ENCODE measurements at regions not wholly inside any gene's neighbourhood (a gene's known extent, or its start where the extent isn't known, plus 50 kb on each side); places are given as distances from the start of the nearest gene placed in this dataset.

DNA sequence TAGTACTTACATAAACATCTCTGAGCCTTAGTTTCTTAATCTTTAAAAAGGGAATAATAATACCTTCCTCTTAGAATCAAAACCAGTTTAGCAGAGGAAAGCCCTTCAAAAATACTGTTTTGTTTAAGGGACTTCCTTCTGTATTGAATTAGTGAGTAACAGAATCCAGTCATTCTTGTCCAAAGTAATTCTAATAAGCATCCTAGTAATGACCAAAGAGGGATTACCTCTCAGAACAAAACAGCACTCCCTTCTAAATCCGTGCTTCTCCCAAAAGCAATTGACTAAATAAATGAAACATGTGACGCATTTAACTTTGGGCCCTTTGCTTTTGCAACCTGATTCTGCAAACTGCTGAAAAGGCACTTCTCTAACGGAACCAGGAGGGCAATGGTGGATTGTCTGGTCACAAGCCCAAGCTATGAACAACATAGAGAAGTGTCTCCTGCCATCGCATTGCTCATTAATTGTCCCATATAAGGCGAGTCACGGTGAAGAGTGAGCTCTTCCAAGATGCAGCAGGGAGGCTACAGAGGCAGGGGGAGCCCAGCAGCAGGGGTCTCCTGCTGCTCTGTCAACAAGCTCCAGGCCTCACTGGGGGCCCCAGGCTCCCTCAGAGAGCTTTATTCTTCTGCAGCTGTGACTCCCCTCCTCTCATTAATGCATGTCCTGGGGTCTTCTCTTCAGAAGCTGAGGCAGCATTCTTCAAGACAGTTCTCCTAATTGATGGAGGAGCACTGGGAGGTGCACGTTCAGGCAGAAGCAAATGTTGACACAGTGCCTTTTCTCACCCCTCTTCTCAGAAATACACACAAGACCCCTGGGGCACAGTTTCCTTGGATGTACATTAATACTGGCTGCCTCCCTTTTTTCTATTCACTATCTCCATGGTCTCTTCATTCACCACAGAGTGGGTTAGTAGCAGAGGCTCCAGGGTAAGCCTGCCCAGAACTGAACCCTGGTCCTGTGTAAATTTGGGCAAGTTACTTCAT, 419.6 kb upstream of the RASGEF1B start:
- TF ChIP-seq POLR2AphosphoS5 (IDR thresholded peaks at IDR 0.05) (no peak), POLR2A (IDR thresholded peaks at IDR 0.05) (no peak), EP300 (IDR thresholded peaks at IDR 0.05) (no peak)
- TF ChIP-seq, protein P1, sequence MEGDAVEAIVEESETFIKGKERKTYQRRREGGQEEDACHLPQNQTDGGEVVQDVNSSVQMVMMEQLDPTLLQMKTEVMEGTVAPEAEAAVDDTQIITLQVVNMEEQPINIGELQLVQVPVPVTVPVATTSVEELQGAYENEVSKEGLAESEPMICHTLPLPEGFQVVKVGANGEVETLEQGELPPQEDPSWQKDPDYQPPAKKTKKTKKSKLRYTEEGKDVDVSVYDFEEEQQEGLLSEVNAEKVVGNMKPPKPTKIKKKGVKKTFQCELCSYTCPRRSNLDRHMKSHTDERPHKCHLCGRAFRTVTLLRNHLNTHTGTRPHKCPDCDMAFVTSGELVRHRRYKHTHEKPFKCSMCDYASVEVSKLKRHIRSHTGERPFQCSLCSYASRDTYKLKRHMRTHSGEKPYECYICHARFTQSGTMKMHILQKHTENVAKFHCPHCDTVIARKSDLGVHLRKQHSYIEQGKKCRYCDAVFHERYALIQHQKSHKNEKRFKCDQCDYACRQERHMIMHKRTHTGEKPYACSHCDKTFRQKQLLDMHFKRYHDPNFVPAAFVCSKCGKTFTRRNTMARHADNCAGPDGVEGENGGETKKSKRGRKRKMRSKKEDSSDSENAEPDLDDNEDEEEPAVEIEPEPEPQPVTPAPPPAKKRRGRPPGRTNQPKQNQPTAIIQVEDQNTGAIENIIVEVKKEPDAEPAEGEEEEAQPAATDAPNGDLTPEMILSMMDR (IDR thresholded peaks at IDR 0.05): no peak
- Histone ChIP-seq H3K27me3 (peaks cover 0 to 3% (median 0%) of the 10 kb centered on the region in 3 donors), H3K36me3 (no peaks in the 10 kb centered on the region), H3K4me3 (no peak overlapping the region), H3K4me1 (no peaks in the 10 kb centered on the region), H3K27ac (no peak overlapping the region), H3K9me3 (peaks cover 0 to 5% (median 0%) of the 10 kb centered on the region in 4 donors)
- intact Hi-C loops (cut with DNase I; ENCODE audit: low total_unique reads): no loop called here
- 50 to 65% (median 53%) methylated on average over 5 to 7 of the region's 7 CpGs for WGBS, 5 donors
- DNase-seq: no peak

DNA sequence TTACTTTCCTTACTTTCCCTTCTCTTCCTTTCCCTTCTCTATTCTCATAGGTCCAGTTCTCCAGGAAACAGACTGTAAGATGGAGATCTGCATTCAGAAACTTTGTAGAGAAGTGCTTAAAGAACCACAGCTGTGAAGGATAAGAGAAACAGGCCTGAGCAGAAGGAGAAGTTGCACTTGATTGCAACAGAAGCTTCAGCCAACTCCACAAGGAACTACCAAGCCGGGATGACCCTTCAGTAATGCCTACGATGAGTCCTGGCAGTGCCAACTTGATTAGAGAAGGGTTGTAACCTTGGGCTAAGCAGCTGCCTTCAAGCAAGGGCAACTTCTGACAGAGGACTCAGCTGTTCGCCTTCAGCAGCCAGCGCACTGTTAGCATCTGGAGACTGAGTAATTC, 413.3 kb upstream of the RASGEF1B start:
- DNase-seq: no peak
- Histone ChIP-seq H3K4me1 (no peaks in the 10 kb centered on the region), H3K4me3 (no peak overlapping the region), H3K27me3 (no peaks in the 10 kb centered on the region), H3K9me3 (peaks cover 0 to 6% (median 0%) of the 10 kb centered on the region in 4 donors), H3K36me3 (no peaks in the 10 kb centered on the region), H3K27ac (no peak overlapping the region)
- TF ChIP-seq POLR2AphosphoS5 (IDR thresholded peaks at IDR 0.05): no peak
- no peak for TF ChIP-seq EP300 (IDR thresholded peaks at IDR 0.05)
- no peak for TF ChIP-seq POLR2A (IDR thresholded peaks at IDR 0.05)
- TF ChIP-seq, protein P1 (IDR thresholded peaks at IDR 0.05): no peak
- intact Hi-C loops (cut with DNase I; ENCODE audit: low total_unique reads): no loop called here
- 82 to 93% (median 87%) methylated on average over 4 of the region's 4 CpGs for WGBS, 5 donors

DNA sequence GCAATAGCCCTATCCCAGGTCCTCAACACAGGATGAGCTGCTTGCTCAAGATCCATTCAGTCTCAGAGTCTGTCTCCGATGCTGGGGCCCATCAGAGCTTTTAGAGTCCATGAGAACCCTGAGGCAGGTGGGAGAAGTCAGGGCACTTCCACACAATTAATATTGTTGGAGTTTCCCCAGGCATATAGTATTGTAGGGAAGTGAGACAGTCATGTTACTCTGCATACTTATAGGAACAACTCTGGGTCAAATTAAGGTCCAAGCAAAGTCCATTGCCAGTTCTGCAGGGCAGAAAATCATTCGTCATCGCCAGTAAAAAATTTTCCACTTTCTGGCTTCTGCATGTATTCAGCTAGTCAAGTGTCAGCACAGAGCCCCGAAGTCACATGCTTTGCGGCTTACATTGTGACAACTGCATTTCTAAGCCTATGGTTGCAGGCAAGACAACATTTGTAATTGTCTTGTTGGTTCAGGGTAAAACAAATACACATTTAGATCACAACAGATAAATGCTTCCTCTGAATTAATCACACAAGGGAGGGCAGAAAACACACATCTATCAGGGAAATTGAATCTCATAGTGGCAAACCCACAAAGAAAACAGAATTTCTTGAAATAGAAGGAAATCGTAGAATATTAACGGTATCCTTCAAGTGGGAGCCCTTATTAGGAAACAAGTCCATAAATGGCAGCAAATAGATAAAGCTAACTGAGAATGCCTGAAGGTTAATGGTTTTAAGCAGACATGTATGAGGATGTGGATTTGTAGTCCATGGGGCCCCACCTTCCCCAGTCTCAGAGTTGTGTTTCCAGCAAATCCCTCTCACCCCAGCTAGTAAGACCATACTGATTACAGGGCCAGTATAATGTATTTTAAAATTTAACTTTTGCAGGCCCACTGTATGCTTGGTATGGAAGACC, 412.1 kb upstream of the RASGEF1B start:
- Histone ChIP-seq H3K27me3 (no peaks in the 10 kb centered on the region), H3K4me3 (no peak overlapping the region), H3K27ac (no peak overlapping the region), H3K9me3 (peaks cover 0 to 6% (median 0%) of the 10 kb centered on the region in 4 donors), H3K36me3 (no peaks in the 10 kb centered on the region), H3K4me1 (no peaks in the 10 kb centered on the region)
- TF ChIP-seq EP300 (IDR thresholded peaks at IDR 0.05) (no peak), POLR2AphosphoS5 (IDR thresholded peaks at IDR 0.05) (no peak), POLR2A (IDR thresholded peaks at IDR 0.05) (no peak)
- TF ChIP-seq, protein P1 (IDR thresholded peaks at IDR 0.05): no peak
- WGBS, 5 donors: 58 to 83% (median 76%) methylated on average over 7 of the region's 7 CpGs
- DNase-seq: no peak
- intact Hi-C loops (cut with DNase I; ENCODE audit: low total_unique reads): no loop called here

DNA sequence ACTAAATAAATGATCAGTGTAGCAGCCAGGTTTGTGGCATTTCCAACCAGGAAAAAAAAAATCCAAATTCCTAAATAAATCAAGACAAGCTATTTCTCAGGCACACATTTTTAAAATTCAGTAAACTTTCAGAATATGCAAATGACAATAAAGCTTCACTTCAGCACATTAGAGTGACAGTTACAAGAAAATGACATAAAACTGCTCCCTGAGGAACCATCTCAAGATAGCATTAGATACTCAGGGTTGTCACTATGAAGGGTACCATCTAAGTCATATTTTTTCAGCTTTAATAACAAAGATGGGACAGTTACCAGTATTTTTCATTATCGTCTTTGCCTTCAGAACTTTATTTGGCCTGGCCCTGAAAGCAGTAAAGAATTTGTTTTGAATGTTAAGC, 411.3 kb upstream of the RASGEF1B start:
- H3K27ac ChIP-seq: no peak overlapping the region
- H3K36me3 ChIP-seq: no peaks in the 10 kb centered on the region
- intact Hi-C loops (cut with DNase I; ENCODE audit: low total_unique reads): no loop called here
- H3K9me3 ChIP-seq: peaks cover 0 to 6% (median 0%) of the 10 kb centered on the region in 4 donors
- H3K4me1 ChIP-seq: no peaks in the 10 kb centered on the region
- no peaks in the 10 kb centered on the region for H3K27me3 ChIP-seq
- no peak overlapping the region for H3K4me3 ChIP-seq
- TF ChIP-seq POLR2AphosphoS5 (IDR thresholded peaks at IDR 0.05) (no peak), EP300 (IDR thresholded peaks at IDR 0.05) (no peak), POLR2A (IDR thresholded peaks at IDR 0.05) (no peak)
- TF ChIP-seq, protein P1 (IDR thresholded peaks at IDR 0.05): no peak
- no peak for DNase-seq
- 87 to 100% (median 92%) methylated on average over 1 of the region's 1 CpG for WGBS, 5 donors
